Mesendoderm (in vitro differentiated cells): ENCODE measurements at regions not wholly inside any gene's neighbourhood (a gene's known extent, or its start where the extent isn't known, plus 50 kb on each side); places are given as distances from the start of the nearest gene placed in this dataset.

Source experiments
- DNase-seq: peaks from one replicate; pipeline ENCODE4 v3.0.0; 2013
- H2AK5ac ChIP-seq: 2 replicates; pipeline ENCODE4 v1.6.1; 2013; ENCODE audit warnings: low read length, inconsistent platforms
- H2BK120ac ChIP-seq: 2 replicates; pipeline ENCODE4 v1.6.1; 2013; ENCODE audit warnings: low read depth, mild to moderate bottlenecking, low read length, moderate library complexity, mixed read lengths
- H2BK15ac ChIP-seq: replicated peaks from 2 replicates; pipeline ENCODE4 v1.6.1; 2013; ENCODE audit warnings: low read depth, mild to moderate bottlenecking, moderate library complexity
- H2BK5ac ChIP-seq: 2 replicates; pipeline ENCODE4 v1.6.1; 2013; ENCODE audit warnings: low read length, inconsistent platforms
- H3K18ac ChIP-seq: 2 replicates; pipeline ENCODE4 v1.6.1; 2013; ENCODE audit warnings: mild to moderate bottlenecking, low read length, mixed read lengths
- H3K23ac ChIP-seq: one replicate; pipeline ENCODE4 v1.6.1; 2013; ENCODE audit warnings: low read length
- H3K27ac ChIP-seq: 2 replicates; pipeline ENCODE4 v1.5.1; 2013; ENCODE audit warnings: low read depth, mild to moderate bottlenecking, inconsistent platforms, low read length, moderate library complexity
- H3K27me3 ChIP-seq: 2 replicates; pipeline ENCODE4 v1.6.1; 2013; ENCODE audit warnings: low read length, control low read depth, mild to moderate bottlenecking, inconsistent platforms; ENCODE audit not compliant: insufficient read depth, poor library complexity
- H3K36me3 ChIP-seq: 2 replicates; pipeline ENCODE4 v1.6.1; 2013; ENCODE audit warnings: low read length, inconsistent platforms; ENCODE audit not compliant: control insufficient read depth, insufficient read depth
- H3K4ac ChIP-seq: one replicate; pipeline ENCODE4 v1.6.1; 2013; ENCODE audit warnings: low read depth, mild to moderate bottlenecking, low read length, moderate library complexity
- H3K4me1 ChIP-seq: 2 replicates; pipeline ENCODE4 v1.6.1; 2013; ENCODE audit warnings: low read depth, low read length, inconsistent platforms; ENCODE audit not compliant: control insufficient read depth
- H3K4me2 ChIP-seq: 2 replicates; pipeline ENCODE4 v1.6.1; 2013; ENCODE audit warnings: low read length
- H3K4me3 ChIP-seq: 2 replicates; pipeline ENCODE4 v1.5.1; 2013; ENCODE audit warnings: mild to moderate bottlenecking, low read length
- H3K56ac ChIP-seq: one replicate; pipeline ENCODE4 v1.6.1; 2013; ENCODE audit warnings: low read length
- H3K79me1 ChIP-seq: 2 replicates; pipeline ENCODE4 v1.6.1; 2013; ENCODE audit warnings: low read length, inconsistent platforms
- H3K79me2 ChIP-seq: 2 replicates; pipeline ENCODE4 v1.6.1; 2013; ENCODE audit warnings: mild to moderate bottlenecking, low read length; ENCODE audit not compliant: control insufficient read depth, insufficient read depth
- H3K9ac ChIP-seq: 2 replicates; pipeline ENCODE4 v1.6.1; 2013; ENCODE audit warnings: low read length, inconsistent platforms
- H4K5ac ChIP-seq: one replicate; pipeline ENCODE4 v1.6.1; 2013; ENCODE audit warnings: low read length
- H4K8ac ChIP-seq: one replicate; pipeline ENCODE4 v1.6.1; 2013; ENCODE audit warnings: low read depth, mild to moderate bottlenecking, control low read depth, low read length, moderate library complexity
- WGBS: extraction: QIAGEN DNeasy Blood & Tissue Kit; methylation state at CpG from one replicate; pipeline ENCODE4 v1.1.7; 2013; ENCODE audit warnings: low lambda C conversion rate, missing lambda C conversion rate; ENCODE audit not compliant: insufficient coverage; ENCODE audit errors: extremely low coverage; 5-methylcytosine and 5-hydroxymethylcytosine counted together

GRCh38 chr3:181336597-181336996, 347.1 kb upstream of the DNAJC19 start:
- Histone ChIP-seq H4K5ac (no peak overlapping the region), H3K4me2 (no peak overlapping the region), H2BK15ac (no peak overlapping the region), H3K4ac (no peak overlapping the region), H3K79me2 (no peaks in the 10 kb centered on the region), H2BK5ac (no peak overlapping the region), H3K27ac (no peak overlapping the region), H3K4me1 (no peaks in the 10 kb centered on the region), H3K23ac (no peak overlapping the region), H2AK5ac (no peak overlapping the region), H4K8ac (no peak overlapping the region), H3K27me3 (no peaks in the 10 kb centered on the region), H3K36me3 (no peaks in the 10 kb centered on the region), H3K79me1 (no peaks in the 10 kb centered on the region), H3K4me3 (no peak overlapping the region), H3K9ac (no peak overlapping the region), H2BK120ac (no peak overlapping the region), H3K18ac (no peak overlapping the region), H3K56ac (no peak overlapping the region)
- DNase-seq = no peak
- WGBS = no CpG with 5 or more reads among the region's 2 CpGs

GRCh38 chr3:181333394-181333793, 343.9 kb upstream of the DNAJC19 start:
- Histone ChIP-seq H3K4me2 (no peak overlapping the region), H2BK5ac (no peak overlapping the region), H3K4me3 (no peak overlapping the region), H3K4ac (no peak overlapping the region), H2BK15ac (no peak overlapping the region), H3K79me1 (no peaks in the 10 kb centered on the region), H2BK120ac (no peak overlapping the region), H3K27me3 (no peaks in the 10 kb centered on the region), H4K8ac (no peak overlapping the region), H3K79me2 (no peaks in the 10 kb centered on the region), H3K9ac (no peak overlapping the region), H4K5ac (no peak overlapping the region), H2AK5ac (no peak overlapping the region), H3K36me3 (no peaks in the 10 kb centered on the region), H3K18ac (no peak overlapping the region), H3K27ac (no peak overlapping the region), H3K23ac (no peak overlapping the region), H3K4me1 (no peaks in the 10 kb centered on the region), H3K56ac (no peak overlapping the region)
- DNase-seq = no peak

DNA sequence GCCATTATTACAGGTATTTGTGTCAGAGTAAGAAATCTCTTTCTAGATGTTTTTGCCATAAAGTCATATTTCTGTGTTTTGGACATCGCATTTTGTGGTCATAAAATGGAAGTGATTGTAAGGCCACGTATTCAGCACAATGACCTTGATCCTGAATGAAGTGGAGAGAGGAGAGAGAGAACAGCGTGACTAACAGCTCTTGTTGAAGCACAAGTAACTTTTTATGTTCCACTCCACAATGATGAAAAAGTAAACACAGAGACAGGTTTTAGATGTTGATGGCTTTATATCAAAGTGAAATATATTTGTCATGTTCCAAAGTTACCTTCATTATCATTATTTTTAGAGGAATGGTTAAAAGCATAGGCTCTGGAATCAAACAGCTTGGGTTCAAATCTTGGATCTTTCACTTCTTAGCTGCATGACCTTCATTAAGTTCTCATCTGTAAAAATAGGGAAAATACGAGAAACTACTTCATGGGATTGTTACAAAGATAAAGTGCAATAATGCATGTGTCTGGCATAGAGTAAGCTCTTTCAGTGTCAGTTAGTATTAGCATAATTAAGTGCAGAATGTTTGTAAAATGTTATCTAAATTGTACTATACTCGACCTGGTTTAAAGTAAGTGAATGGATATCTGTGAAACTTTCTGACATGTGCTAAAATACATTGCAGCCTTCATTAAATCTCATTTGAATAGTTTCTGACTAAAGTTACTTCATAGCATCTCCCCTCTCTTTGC, 341.5 kb upstream of the DNAJC19 start:
- Histone ChIP-seq H3K27me3 (no peaks in the 10 kb centered on the region), H3K23ac (no peak overlapping the region), H2AK5ac (no peak overlapping the region), H4K8ac (no peak overlapping the region), H2BK15ac (no peak overlapping the region), H3K4me1 (no peaks in the 10 kb centered on the region), H3K4ac (no peak overlapping the region), H3K18ac (no peak overlapping the region), H3K79me1 (no peaks in the 10 kb centered on the region), H3K56ac (no peak overlapping the region), H4K5ac (no peak overlapping the region), H2BK5ac (no peak overlapping the region), H3K4me3 (no peak overlapping the region), H3K79me2 (no peaks in the 10 kb centered on the region), H3K36me3 (no peaks in the 10 kb centered on the region), H3K27ac (no peak overlapping the region), H2BK120ac (no peak overlapping the region), H3K4me2 (no peak overlapping the region), H3K9ac (no peak overlapping the region)
- no CpG with 5 or more reads among the region's 5 CpGs for WGBS
- no peak for DNase-seq

GRCh38 chr3:181330257-181330656, 340.7 kb upstream of the DNAJC19 start:
- Histone ChIP-seq H3K56ac (no peak overlapping the region), H3K27me3 (no peaks in the 10 kb centered on the region), H2BK120ac (no peak overlapping the region), H3K79me2 (no peaks in the 10 kb centered on the region), H4K5ac (no peak overlapping the region), H3K4me1 (no peaks in the 10 kb centered on the region), H3K4ac (no peak overlapping the region), H3K36me3 (no peaks in the 10 kb centered on the region), H3K23ac (no peak overlapping the region), H4K8ac (no peak overlapping the region), H3K79me1 (no peaks in the 10 kb centered on the region), H3K9ac (no peak overlapping the region), H2BK15ac (no peak overlapping the region), H2BK5ac (no peak overlapping the region), H3K18ac (no peak overlapping the region), H3K4me2 (no peak overlapping the region), H3K27ac (no peak overlapping the region), H3K4me3 (no peak overlapping the region), H2AK5ac (no peak overlapping the region)
- no peak for DNase-seq
- WGBS = no CpG with 5 or more reads among the region's 3 CpGs

GRCh38 chr3:181329024-181329423, 339.5 kb upstream of the DNAJC19 start:
- no peak overlapping the region for H4K8ac ChIP-seq
- H2AK5ac ChIP-seq = no peak overlapping the region
- no peaks in the 10 kb centered on the region for H3K79me1 ChIP-seq
- no peak overlapping the region for H3K18ac ChIP-seq
- no peak overlapping the region for H2BK15ac ChIP-seq
- H3K36me3 ChIP-seq = no peaks in the 10 kb centered on the region
- H3K9ac ChIP-seq = no peak overlapping the region
- no peak overlapping the region for H4K5ac ChIP-seq
- H3K23ac ChIP-seq = no peak overlapping the region
- H3K4me2 ChIP-seq = no peak overlapping the region
- no peaks in the 10 kb centered on the region for H3K79me2 ChIP-seq
- H2BK5ac ChIP-seq = no peak overlapping the region
- no peak overlapping the region for H2BK120ac ChIP-seq
- no peak overlapping the region for H3K4ac ChIP-seq
- no peaks in the 10 kb centered on the region for H3K4me1 ChIP-seq
- no peak overlapping the region for H3K4me3 ChIP-seq
- H3K27ac ChIP-seq = no peak overlapping the region
- DNase-seq = no peak
- no peaks in the 10 kb centered on the region for H3K27me3 ChIP-seq
- WGBS = no CpG with 5 or more reads among the region's 2 CpGs
- no peak overlapping the region for H3K56ac ChIP-seq

- Histone ChIP-seq H2BK120ac (no peak overlapping the region), H2BK15ac (no peak overlapping the region)
- no CpG with 5 or more reads among the region's 5 CpGs for WGBS
Observed at GRCh38 chr3:181328346-181328745, 338.8 kb upstream of the DNAJC19 start.

More at GRCh38 chr3:181328346-181328745, 338.8 kb upstream of the DNAJC19 start:
- no peak overlapping the region for H3K23ac ChIP-seq
- no peak for DNase-seq
- no peak overlapping the region for H3K4me3 ChIP-seq
- no peak overlapping the region for H3K4ac ChIP-seq
- H3K9ac ChIP-seq = no peak overlapping the region
- H4K5ac ChIP-seq = no peak overlapping the region
- no peak overlapping the region for H3K4me2 ChIP-seq
- H3K27me3 ChIP-seq = no peaks in the 10 kb centered on the region
- H2AK5ac ChIP-seq = no peak overlapping the region
- H3K79me1 ChIP-seq = no peaks in the 10 kb centered on the region
- H3K4me1 ChIP-seq = no peaks in the 10 kb centered on the region
- H3K36me3 ChIP-seq = no peaks in the 10 kb centered on the region
- H3K27ac ChIP-seq = no peak overlapping the region
- no peak overlapping the region for H2BK5ac ChIP-seq
- H3K56ac ChIP-seq = no peak overlapping the region
- H3K18ac ChIP-seq = no peak overlapping the region
- H4K8ac ChIP-seq = no peak overlapping the region
- no peaks in the 10 kb centered on the region for H3K79me2 ChIP-seq
